ENCODE measurements at regions not wholly inside any gene's neighbourhood (a gene's known extent, or its start where the extent isn't known, plus 50 kb on each side); places are given as distances from the start of the nearest gene placed in this dataset.

DNA sequence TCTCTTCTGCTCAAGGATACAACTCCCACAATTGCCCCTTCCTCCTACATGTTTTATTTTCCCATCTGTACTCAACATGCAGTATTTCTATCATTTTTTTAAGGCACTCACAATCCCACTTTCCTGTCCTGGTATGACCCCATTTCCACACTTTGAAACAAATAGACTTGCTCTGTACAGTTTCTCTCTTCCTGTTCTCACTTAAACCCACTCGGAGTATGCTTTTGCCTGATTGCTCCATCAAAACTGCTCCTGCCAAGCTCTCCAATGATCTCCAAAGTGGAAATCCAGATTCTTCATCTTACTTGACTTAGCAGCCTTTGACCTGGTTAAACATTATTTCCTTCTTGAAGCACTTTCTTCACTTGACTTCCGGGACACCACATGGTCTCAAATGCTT lies 384.5 kb downstream of the SEC23A start:
- no peaks in the 10 kb centered on the region for H3K27me3 ChIP-seq
- DNase-seq (ENCODE audit: low read depth in 1 of 2, low spot score in 1 of 2), result no peak
- TF ChIP-seq, protein P1, sequence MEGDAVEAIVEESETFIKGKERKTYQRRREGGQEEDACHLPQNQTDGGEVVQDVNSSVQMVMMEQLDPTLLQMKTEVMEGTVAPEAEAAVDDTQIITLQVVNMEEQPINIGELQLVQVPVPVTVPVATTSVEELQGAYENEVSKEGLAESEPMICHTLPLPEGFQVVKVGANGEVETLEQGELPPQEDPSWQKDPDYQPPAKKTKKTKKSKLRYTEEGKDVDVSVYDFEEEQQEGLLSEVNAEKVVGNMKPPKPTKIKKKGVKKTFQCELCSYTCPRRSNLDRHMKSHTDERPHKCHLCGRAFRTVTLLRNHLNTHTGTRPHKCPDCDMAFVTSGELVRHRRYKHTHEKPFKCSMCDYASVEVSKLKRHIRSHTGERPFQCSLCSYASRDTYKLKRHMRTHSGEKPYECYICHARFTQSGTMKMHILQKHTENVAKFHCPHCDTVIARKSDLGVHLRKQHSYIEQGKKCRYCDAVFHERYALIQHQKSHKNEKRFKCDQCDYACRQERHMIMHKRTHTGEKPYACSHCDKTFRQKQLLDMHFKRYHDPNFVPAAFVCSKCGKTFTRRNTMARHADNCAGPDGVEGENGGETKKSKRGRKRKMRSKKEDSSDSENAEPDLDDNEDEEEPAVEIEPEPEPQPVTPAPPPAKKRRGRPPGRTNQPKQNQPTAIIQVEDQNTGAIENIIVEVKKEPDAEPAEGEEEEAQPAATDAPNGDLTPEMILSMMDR (IDR thresholded peaks at IDR 0.05; ENCODE audit: low read depth, low read length), result no peak
- H3K4me3 ChIP-seq, result no peak overlapping the region
- H3K9me3 ChIP-seq (ENCODE audit: low read depth), result no peaks in the 10 kb centered on the region
- no peak overlapping the region for H3K27ac ChIP-seq
- H3K36me3 ChIP-seq, result no peaks in the 10 kb centered on the region
- H3K4me1 ChIP-seq (ENCODE audit: low read depth), result no peaks in the 10 kb centered on the region

GRCh38 chr14:38716926-38717325 lies 386.1 kb downstream of the SEC23A start:
- H3K9me3 ChIP-seq (ENCODE audit: low read depth), result no peaks in the 10 kb centered on the region
- no peak overlapping the region for H3K4me3 ChIP-seq

DNA sequence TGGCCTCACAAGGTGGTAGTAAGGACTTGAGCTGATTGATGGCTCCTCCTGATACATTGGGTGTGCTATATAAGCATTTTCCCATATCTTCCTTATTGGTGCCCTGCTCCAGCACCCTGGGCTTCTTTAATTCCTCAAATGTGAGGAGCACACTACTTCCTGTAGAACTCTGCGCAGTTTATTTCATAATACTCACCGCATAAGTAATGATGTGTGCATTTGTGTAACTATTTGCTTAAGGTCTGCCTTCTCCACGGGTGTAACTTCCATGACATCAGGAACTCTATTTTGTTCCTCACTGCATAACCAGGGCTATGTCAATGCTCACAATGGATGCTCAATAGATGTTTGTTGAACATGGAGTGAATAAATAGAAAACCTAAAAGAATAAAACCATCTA lies 392.2 kb downstream of the SEC23A start:
- Histone ChIP-seq H3K4me1 (ENCODE audit: low read depth) (no peaks in the 10 kb centered on the region), H3K36me3 (no peaks in the 10 kb centered on the region), H3K4me3 (no peak overlapping the region), H3K27ac (no peak overlapping the region), H3K9me3 (ENCODE audit: low read depth) (no peaks in the 10 kb centered on the region), H3K27me3 (no peaks in the 10 kb centered on the region)
- DNase-seq (ENCODE audit: low read depth in 1 of 2, low spot score in 1 of 2), result no peak
- TF ChIP-seq, protein P1 (IDR thresholded peaks at IDR 0.05; ENCODE audit: low read depth, low read length), result no peak

More at GRCh38 chr14:38716926-38717325, 386.1 kb downstream of the SEC23A start:
- H3K27me3 ChIP-seq, result no peaks in the 10 kb centered on the region
- TF ChIP-seq, protein P1 (IDR thresholded peaks at IDR 0.05; ENCODE audit: low read depth, low read length), result no peak
- H3K27ac ChIP-seq, result no peak overlapping the region
- H3K36me3 ChIP-seq, result no peaks in the 10 kb centered on the region
- no peaks in the 10 kb centered on the region for H3K4me1 ChIP-seq (ENCODE audit: low read depth)
- DNase-seq (ENCODE audit: low read depth in 1 of 2, low spot score in 1 of 2), result no peak

DNA sequence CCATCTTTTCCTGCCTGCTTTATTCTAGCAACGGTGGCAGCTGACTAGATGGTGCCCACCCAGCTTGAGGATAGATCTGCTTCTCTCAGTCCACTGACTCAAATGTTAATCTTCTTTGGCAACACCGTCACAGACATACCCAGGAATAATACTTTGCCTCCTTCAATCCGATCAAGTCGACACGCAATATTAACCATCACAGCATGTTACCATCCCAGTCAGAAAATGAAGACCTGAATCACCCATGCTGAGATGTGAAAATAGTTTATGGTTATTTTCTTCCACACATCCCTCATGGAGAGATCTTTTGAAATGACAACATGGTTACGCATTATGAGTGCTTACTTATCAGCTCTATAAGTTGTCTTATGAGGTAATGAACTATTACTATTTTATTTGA lies 392.8 kb downstream of the SEC23A start:
- Histone ChIP-seq H3K36me3 (no peaks in the 10 kb centered on the region), H3K27ac (no peak overlapping the region), H3K27me3 (no peaks in the 10 kb centered on the region), H3K4me3 (no peak overlapping the region), H3K4me1 (ENCODE audit: low read depth) (no peaks in the 10 kb centered on the region), H3K9me3 (ENCODE audit: low read depth) (no peaks in the 10 kb centered on the region)
- no peak for DNase-seq (ENCODE audit: low read depth in 1 of 2, low spot score in 1 of 2)
- TF ChIP-seq, protein P1 (IDR thresholded peaks at IDR 0.05; ENCODE audit: low read depth, low read length), result no peak

- Histone ChIP-seq H3K4me1 (ENCODE audit: low read depth) (no peaks in the 10 kb centered on the region), H3K27ac (no peak overlapping the region), H3K4me3 (no peak overlapping the region), H3K27me3 (no peaks in the 10 kb centered on the region), H3K9me3 (ENCODE audit: low read depth) (no peaks in the 10 kb centered on the region), H3K36me3 (no peaks in the 10 kb centered on the region)
- TF ChIP-seq, protein P1 (IDR thresholded peaks at IDR 0.05; ENCODE audit: low read depth, low read length), result no peak
- no peak for DNase-seq (ENCODE audit: low read depth in 1 of 2, low spot score in 1 of 2)
Observed at GRCh38 chr14:38705220-38705619, 397.8 kb downstream of the SEC23A start.

DNA sequence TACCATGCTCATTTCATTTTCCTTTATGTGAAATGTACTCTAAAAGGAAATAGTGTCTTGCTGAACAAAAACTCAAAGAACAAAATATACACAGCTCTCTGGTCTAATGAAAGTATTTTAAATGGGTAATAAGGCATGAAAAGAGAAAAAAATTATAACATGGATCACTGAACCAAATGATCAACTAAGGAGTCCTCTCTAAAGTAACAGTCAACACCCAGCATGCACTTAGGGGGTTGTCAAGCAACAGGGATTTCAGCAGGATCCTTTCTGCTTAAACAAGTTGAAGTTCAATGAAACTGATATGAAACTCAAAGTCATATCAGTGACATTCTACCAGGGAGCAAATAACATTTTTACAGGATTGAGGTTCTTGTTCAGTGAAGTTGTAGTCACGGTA lies 398.8 kb downstream of the SEC23A start:
- H3K27me3 ChIP-seq, result no peaks in the 10 kb centered on the region
- H3K27ac ChIP-seq, result no peak overlapping the region
- no peaks in the 10 kb centered on the region for H3K36me3 ChIP-seq
- TF ChIP-seq, protein P1 (IDR thresholded peaks at IDR 0.05; ENCODE audit: low read depth, low read length), result no peak
- H3K4me3 ChIP-seq, result no peak overlapping the region
- H3K4me1 ChIP-seq (ENCODE audit: low read depth), result no peaks in the 10 kb centered on the region
- H3K9me3 ChIP-seq (ENCODE audit: low read depth), result no peaks in the 10 kb centered on the region
- no peak for DNase-seq (ENCODE audit: low read depth in 1 of 2, low spot score in 1 of 2)
